IMR-90 (cell line): ENCODE measurements at regions not wholly inside any gene's neighbourhood (a gene's known extent, or its start where the extent isn't known, plus 50 kb on each side); places are given as distances from the start of the nearest gene placed in this dataset.

Source experiments
- CEBPB ChIP-seq: IDR thresholded peaks from 2 replicates; pipeline ENCODE4 v1.6.1; 2012; ENCODE audit warnings: low read depth, low read length, improper control_type of control experiment
- CHD1 ChIP-seq: IDR thresholded peaks from 2 replicates; pipeline ENCODE4 v1.6.1; 2012; ENCODE audit warnings: low read depth, low read length, improper control_type of control experiment
- FOS ChIP-seq: fragments of 150-350 bp; IDR thresholded peaks from 2 replicates; pipeline ENCODE4 v1.6.1; 2016; ENCODE audit warnings: low read depth, low read length
- POLR2A ChIP-seq: IDR thresholded peaks from 2 replicates; pipeline ENCODE4 v1.6.1; 2012; ENCODE audit warnings: mild to moderate bottlenecking, low read depth, low read length
- RAD21 ChIP-seq: IDR thresholded peaks from 2 replicates; pipeline ENCODE4 v1.6.1; 2012; ENCODE audit warnings: low read length, improper control_type of control experiment
- TF ChIP-seq, protein P1 (sequence below): conservative IDR thresholded peaks from 2 replicates; pipeline ENCODE4 v1.5.1; 2012; ENCODE audit warnings: mild to moderate bottlenecking, low read depth, low read length, improper control_type of control experiment

DNA sequence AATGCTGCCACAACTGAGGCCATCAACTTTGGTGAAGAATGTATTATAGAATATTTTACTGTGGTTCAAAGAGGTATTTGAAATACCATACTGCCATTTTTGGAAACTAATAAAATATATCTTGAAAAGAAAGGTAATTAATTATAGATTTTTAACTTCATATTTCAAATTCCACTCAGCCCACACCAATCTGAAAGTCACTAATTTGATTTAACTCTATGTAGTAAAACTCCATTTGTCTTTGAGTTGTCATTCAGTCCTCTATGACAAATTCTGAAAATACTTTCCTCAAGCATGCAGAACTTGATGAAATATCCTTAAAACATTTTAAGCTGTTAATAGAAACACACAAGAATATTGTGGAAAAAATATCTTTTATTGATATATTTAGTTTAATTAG lies 1196.7 kb upstream of the CITED2 start:
- TF ChIP-seq, protein P1, sequence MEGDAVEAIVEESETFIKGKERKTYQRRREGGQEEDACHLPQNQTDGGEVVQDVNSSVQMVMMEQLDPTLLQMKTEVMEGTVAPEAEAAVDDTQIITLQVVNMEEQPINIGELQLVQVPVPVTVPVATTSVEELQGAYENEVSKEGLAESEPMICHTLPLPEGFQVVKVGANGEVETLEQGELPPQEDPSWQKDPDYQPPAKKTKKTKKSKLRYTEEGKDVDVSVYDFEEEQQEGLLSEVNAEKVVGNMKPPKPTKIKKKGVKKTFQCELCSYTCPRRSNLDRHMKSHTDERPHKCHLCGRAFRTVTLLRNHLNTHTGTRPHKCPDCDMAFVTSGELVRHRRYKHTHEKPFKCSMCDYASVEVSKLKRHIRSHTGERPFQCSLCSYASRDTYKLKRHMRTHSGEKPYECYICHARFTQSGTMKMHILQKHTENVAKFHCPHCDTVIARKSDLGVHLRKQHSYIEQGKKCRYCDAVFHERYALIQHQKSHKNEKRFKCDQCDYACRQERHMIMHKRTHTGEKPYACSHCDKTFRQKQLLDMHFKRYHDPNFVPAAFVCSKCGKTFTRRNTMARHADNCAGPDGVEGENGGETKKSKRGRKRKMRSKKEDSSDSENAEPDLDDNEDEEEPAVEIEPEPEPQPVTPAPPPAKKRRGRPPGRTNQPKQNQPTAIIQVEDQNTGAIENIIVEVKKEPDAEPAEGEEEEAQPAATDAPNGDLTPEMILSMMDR, result no peak
- TF ChIP-seq POLR2A, result no peak
- no peak for TF ChIP-seq FOS
- TF ChIP-seq CEBPB, result no peak
- no peak for TF ChIP-seq CHD1
- no peak for TF ChIP-seq RAD21
